GM19324 (cell line): ENCODE measurements at regions not wholly inside any gene's neighbourhood (a gene's known extent, or its start where the extent isn't known, plus 50 kb on each side); places are given as distances from the start of the nearest gene placed in this dataset.

ENCODE experiments used
- ATAC-seq: cut with Tn5 transposase; IDR thresholded peaks from one replicate; pipeline ENCODE4 v1.9.1; 2021; ENCODE audit warnings: mild to moderate bottlenecking, moderate library complexity; ENCODE audit not compliant: unreplicated experiment, low FRiP score

DNA sequence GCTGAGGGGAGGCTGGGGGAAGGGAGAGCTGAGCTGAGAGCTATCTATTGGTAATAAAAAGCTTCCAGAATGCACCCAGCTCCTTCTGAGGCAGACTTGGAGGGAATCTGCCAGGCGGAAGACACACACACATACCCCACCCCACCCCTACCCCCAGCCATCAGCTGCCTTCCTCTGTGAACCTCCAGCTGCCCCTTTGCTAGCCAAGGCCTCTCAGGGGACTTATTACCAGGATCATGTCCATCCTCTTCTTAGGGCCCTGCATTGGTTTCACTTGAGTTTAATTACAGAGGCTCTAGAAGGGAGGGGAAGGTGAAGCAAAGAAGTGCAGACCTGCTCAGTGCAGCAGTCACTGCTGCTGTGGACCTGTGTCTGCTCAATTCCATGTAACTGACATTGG, 156.4 kb downstream of the OMA1 start:
- no peak for ATAC-seq

GRCh38 chr1:58380345-58380744, 166.2 kb downstream of the OMA1 start:
- ATAC-seq = no peak

DNA sequence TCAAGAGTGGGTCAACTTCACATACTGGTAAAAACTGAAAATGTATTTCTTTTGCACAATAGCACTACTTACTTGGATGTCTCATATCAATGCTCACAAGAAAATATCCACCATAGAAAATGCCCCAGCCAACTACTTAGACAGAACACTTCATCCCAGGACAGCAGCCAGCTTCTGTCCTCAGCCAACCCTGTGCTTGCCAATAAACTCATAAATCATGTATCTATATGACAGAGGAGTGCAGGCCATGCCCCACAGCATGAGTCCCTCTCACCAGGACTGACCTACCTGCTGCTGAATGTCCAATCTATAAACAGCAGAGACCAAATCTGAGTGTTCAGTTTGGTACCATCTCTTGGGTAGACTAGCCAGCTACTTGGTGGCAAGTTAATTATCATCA, 179.3 kb downstream of the OMA1 start:
- no peak for ATAC-seq

GRCh38 chr1:58365328-58365727, 181.2 kb downstream of the OMA1 start:
- no peak for ATAC-seq

GRCh38 chr1:58363585-58363984, 182.9 kb downstream of the OMA1 start:
- ATAC-seq = no peak

- ATAC-seq = no peak
These were observed 185.4 kb downstream of the OMA1 start for GRCh38 chr1:58361134-58361533.

GRCh38 chr1:58358346-58358745, 188.2 kb downstream of the OMA1 start:
- ATAC-seq = no peak

DNA sequence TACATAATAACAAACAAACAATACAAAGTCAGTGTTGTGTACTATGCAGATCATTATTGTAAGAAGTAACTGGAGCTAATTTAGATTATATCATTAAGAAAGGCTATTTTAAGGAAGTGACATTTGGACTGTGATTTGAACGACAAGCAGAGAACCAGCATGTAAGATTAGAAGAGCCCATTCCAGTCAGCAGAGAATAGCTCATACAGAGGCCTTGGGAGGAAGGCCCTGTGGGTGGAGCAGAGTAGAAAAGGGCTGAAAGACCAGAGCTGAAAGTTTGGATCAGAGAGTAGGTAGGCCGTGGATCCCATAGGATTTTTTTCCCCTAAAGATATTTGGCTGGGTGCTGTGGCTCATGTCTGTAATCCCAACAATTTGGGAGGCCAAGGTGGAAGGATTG, 190.1 kb downstream of the OMA1 start:
- ATAC-seq = no peak

DNA sequence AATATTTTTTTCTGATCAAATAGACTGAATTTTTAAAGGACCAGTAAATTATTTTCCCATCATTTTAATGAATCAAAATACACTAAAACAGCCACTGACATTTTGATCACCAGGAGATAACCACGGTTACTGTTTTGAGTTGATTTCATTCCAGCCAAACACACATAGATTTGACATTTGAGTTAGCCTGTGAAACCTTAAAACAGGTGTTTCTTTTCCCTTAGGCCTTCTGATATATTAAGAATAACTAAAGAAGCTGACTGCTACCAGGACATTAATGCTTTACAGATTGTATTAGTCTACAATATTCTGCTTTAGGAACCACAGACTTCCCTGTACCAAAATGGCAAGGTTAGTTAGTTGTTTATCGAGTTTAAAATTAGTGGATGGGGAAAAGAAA, 193.4 kb downstream of the OMA1 start:
- no peak for ATAC-seq

GRCh38 chr1:58352476-58353092, 193.9 kb downstream of the OMA1 start:
- no peak for ATAC-seq

DNA sequence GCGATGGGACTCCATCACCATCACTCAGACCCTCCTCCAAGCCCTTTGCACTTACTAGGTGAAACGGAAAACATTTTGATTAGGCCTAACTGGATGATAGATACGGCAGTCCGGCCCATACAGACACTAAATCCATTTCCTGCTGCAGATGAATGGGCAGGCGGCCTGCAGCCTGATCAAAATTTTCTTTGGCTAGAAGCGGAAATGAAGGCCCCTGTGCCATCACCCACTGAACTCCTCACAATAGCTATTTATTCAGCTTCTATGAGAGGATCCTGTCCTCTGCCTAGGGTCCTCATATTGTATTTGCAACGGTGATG, 200.5 kb downstream of the OMA1 start:
- no peak for ATAC-seq

- no peak for ATAC-seq
These were observed 201.1 kb downstream of the OMA1 start for GRCh38 chr1:58345215-58346035.

- ATAC-seq = no peak
These were observed 206.3 kb downstream of the OMA1 start for GRCh38 chr1:58340185-58340584.

- ATAC-seq = no peak
These were observed 208.4 kb downstream of the OMA1 start for GRCh38 chr1:58338081-58338480.

GRCh38 chr1:58333511-58333910, 213.0 kb downstream of the OMA1 start:
- ATAC-seq = no peak

- ATAC-seq = no peak
These were observed 215.4 kb downstream of the OMA1 start for GRCh38 chr1:58331156-58331555.

DNA sequence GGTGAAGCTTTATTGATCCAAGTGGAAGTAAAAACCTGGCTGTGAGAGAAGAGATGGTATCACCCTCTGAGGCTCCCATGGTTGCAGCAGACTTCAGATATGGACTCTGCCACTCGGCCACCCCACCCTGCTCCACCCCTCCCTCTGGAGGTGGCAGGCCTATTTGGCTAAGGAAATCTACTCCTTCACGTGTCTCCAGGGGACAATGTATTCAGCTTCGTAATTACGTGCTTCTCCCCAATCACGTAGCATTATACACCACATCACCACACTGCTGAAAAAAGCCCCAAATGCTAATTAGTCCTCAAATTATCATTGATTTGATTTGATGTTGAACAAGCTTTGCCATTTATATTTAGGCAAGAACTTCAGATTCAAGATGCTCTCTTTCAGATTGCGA, 220.7 kb downstream of the OMA1 start:
- ATAC-seq = no peak

- no peak for ATAC-seq
These were observed 222.0 kb downstream of the OMA1 start for GRCh38 chr1:58324558-58324957.

GRCh38 chr1:58318157-58319005, 228.1 kb downstream of the OMA1 start:
- no peak for ATAC-seq

- ATAC-seq = no peak
These were observed 228.8 kb downstream of the OMA1 start for GRCh38 chr1:58317694-58318093.

- no peak for ATAC-seq
These were observed 229.4 kb downstream of the OMA1 start for GRCh38 chr1:58317086-58317485.
